ENCODE measurements at regions not wholly inside any gene's neighbourhood (a gene's known extent, or its start where the extent isn't known, plus 50 kb on each side); places are given as distances from the start of the nearest gene placed in this dataset.

- Histone ChIP-seq H3K27ac (no peak overlapping the region), H3K36me3 (no peaks in the 10 kb centered on the region), H3K27me3 (no peaks in the 10 kb centered on the region), H3K4me3 (no peak overlapping the region), H3K4me1 (peaks cover 0 to 3% (median 0%) of the 10 kb centered on the region in 3 donors), H3K9me3 (no peaks in the 10 kb centered on the region)
- 41 to 62% methylated on average over 1 of the region's 1 CpG for WGBS, 2 donors
- intact Hi-C loops (cut with DNase I) = no loop called here
- DNase-seq = no peak
- TF ChIP-seq POLR2A (IDR thresholded peaks at IDR 0.05) (no peak), CTCF (IDR thresholded peaks at IDR 0.05) (no peak)
Observed at GRCh38 chr4:52196606-52197130, 145.6 kb downstream of the SPATA18 start.

- 39 to 56% methylated on average over 2 of the region's 2 CpGs for WGBS, 2 donors
- no peak for DNase-seq
- intact Hi-C loops (cut with DNase I) = no loop called here
- Histone ChIP-seq H3K27me3 (no peaks in the 10 kb centered on the region), H3K27ac (no peak overlapping the region), H3K36me3 (no peaks in the 10 kb centered on the region), H3K4me3 (no peak overlapping the region), H3K4me1 (no peaks in the 10 kb centered on the region), H3K9me3 (no peaks in the 10 kb centered on the region)
- TF ChIP-seq CTCF (IDR thresholded peaks at IDR 0.05) (no peak), POLR2A (IDR thresholded peaks at IDR 0.05) (no peak)
Observed at GRCh38 chr4:52197306-52197705, 146.2 kb downstream of the SPATA18 start.

GRCh38 chr4:52198294-52198693 lies 147.2 kb downstream of the SPATA18 start:
- H3K4me1 ChIP-seq = no peaks in the 10 kb centered on the region
- H3K36me3 ChIP-seq = no peaks in the 10 kb centered on the region
- no peak overlapping the region for H3K27ac ChIP-seq
- no peak for TF ChIP-seq CTCF (IDR thresholded peaks at IDR 0.05)
- TF ChIP-seq POLR2A (IDR thresholded peaks at IDR 0.05) = no peak
- H3K4me3 ChIP-seq = no peak overlapping the region
- H3K27me3 ChIP-seq = no peaks in the 10 kb centered on the region
- H3K9me3 ChIP-seq = no peaks in the 10 kb centered on the region
- intact Hi-C loops (cut with DNase I) = no loop called here
- DNase-seq = no peak

- Histone ChIP-seq H3K4me3 (no peak overlapping the region), H3K36me3 (no peaks in the 10 kb centered on the region), H3K4me1 (no peaks in the 10 kb centered on the region), H3K27me3 (no peaks in the 10 kb centered on the region), H3K9me3 (no peaks in the 10 kb centered on the region), H3K27ac (no peak overlapping the region)
- intact Hi-C loops (cut with DNase I) = no loop called here
- no peak for DNase-seq
- 58 to 69% methylated on average over 2 of the region's 3 CpGs for WGBS, 2 donors
- TF ChIP-seq POLR2A (IDR thresholded peaks at IDR 0.05) (no peak), CTCF (IDR thresholded peaks at IDR 0.05) (no peak)
Observed at GRCh38 chr4:52199574-52200338, 148.7 kb downstream of the SPATA18 start.

- no peaks in the 10 kb centered on the region for H3K27me3 ChIP-seq
- H3K36me3 ChIP-seq = no peaks in the 10 kb centered on the region
- no peak overlapping the region for H3K4me3 ChIP-seq
- no peaks in the 10 kb centered on the region for H3K4me1 ChIP-seq
- DNase-seq = no peak
- H3K27ac ChIP-seq = no peak overlapping the region
- H3K9me3 ChIP-seq = no peaks in the 10 kb centered on the region
- intact Hi-C loops (cut with DNase I) = no loop called here
- WGBS, 2 donors = 55 to 68% methylated on average over 3 to 4 of the region's 4 CpGs
- TF ChIP-seq CTCF (IDR thresholded peaks at IDR 0.05) (no peak), POLR2A (IDR thresholded peaks at IDR 0.05) (no peak)
Observed at GRCh38 chr4:52200339-52200725, 149.2 kb downstream of the SPATA18 start.

Measured in esophagus squamous epithelium (tissue), 5 donors.